HK-2 (cell line): ENCODE measurements at regions not wholly inside any gene's neighbourhood (a gene's known extent, or its start where the extent isn't known, plus 50 kb on each side); places are given as distances from the start of the nearest gene placed in this dataset.
"Not testable (repeated sequence)": the region's sequence is repeated elsewhere in the genome, so short reads cannot be mapped to it uniquely, and the experiment has no call there.

Experiments
- DNase-seq: peaks from one replicate; pipeline ENCODE4 v3.0.0-alpha.2; 2018; ENCODE audit not compliant: unreplicated experiment

DNA sequence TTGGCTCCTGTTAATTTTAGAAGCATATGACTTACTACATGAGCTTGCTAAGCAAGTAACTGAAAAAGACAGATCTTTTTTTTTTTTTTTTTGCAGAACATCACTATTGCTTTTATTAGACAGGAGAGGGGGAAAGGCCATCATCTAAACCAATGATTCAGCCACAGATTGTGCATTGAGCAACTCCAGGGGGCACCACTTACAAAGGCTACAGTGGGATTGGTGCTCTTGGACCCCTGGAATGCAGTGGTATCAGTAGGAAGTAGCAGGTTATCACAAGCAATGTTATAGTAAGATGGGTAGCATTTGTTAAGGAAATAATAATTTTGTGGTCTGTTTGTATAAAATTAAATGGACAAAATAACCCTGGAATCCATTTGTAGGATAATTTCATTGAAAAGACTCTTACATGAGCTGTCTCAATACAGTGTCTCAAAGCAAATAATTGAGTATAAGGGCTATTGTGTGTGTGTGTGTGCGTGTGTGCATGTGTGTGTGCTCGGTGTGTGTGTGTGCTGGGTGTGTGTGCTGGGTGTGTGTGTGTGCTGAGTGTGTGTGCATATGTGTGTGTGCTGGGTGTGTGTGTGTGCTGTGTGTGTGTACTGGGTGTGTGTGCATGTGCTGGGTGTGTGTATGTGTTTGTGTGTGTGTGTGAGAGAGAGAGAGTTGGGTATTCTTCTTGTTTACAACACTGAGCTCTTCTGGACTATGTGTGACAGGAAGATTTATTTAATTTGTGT is 296.3 kb downstream of the PCDH7 start:
- DNase-seq: no peak

DNA sequence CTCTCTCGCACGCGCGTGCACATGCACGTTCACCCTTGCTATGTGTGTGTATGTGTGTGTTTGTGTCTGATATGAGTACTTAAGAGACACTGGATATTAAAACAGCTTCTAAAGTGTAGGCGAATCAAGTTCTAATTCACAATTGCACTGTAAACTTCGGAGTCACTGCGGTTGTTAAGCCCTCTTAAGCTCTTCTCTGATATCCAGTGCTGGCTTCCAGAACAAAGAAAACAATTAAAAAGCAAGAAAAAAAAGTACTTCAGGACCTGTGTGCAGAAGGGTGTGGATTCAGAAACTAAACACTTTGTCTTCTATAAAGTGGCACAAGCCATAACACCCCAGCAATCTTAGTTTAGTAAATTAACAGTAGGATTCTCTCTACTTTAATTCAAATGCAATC is 300.2 kb downstream of the PCDH7 start:
- no peak for DNase-seq

DNA sequence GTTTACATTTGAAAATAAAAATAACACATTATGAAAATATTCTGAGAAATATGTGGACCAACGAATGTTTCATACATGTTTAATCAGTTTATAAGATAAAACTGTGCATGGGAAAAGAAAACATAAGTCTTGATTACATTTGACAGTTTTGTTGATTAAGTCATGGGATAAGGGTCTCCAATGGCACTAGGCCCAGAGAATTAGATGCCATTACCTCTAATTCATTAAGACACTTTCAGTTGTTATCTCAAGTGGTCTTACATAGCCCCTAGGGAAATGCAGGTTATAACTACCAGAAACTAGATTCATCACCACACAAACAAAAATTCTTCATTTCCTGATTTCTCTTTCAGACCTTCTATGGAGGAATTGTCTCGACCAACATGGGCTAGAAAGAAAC is 300.8 kb downstream of the PCDH7 start:
- DNase-seq: no peak

DNA sequence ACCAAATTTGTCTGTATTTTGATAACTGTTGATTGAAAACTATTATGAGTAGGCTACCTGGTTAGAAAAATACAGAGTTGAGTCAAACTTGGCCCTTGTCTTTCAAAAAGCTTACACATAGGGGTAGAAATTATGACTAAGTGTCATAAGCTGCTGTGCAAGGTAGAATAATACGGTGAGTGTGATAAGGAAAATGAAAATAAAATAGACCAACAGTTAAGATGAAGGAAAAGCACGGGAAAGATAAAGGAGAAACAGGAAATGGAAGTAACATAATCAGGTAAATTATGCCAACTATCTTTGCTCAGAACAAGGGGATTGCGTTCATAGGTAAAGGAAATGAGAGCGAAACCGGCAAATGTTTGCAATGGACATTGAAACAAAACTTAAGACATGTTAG is 302.5 kb downstream of the PCDH7 start:
- DNase-seq: no peak

DNA sequence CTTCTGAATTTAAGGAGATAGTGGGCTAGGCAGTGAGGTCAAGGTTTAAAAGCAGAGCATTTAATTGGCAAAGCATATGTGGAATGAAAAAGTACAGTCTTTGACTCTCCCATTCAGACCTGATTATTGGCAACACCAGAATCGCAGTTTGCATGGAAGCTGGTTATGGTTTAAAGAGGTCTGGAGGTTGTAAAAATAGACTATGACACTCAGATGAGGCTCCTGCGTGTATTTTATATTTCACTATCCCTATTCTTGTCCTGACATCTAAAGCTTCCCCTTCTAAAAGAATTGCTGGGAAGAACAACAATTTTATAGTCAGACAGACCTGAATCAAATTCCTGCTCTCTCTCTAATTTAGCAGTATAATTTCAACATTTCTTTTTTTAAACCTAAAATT is 302.9 kb downstream of the PCDH7 start:
- DNase-seq: no peak

DNA sequence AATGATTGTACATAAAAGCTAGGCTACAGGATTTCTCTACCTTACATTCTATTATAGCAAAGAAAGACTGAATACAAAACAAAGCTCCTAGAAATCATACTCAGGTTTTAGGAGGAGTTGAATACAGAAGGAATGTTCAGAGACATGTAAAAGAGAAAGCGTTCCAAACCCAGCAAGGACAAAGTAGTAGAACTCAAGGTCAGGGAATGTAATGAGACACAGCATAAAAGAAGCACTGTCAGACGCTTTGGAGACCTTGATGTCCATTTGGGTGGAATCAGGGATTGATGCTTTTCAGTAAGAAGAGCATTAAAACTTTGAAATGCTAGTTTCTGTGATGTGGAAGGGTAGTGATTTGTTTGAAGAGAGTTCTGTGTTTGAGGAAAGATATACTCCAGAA is 303.6 kb downstream of the PCDH7 start:
- DNase-seq: no peak

DNA sequence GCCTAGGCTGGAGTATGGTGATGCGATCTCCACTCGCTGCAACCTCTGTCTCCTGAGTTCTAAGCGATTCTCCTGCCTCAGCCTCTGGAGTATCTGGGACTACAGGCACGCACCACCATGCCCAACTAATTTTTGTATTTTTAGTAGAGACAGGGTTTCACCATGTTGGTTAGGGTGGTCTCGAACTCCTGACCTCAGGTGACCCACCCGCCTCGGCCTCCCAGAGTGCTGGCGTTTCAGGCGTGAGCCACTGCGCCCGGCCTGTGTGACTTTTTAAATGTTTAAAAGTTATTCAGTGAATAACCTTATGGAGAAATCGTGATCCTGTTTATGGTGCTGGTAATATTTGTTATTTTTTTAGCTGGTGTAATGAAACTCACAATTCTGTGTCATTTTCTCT is 304.6 kb downstream of the PCDH7 start:
- DNase-seq: not testable (repeated sequence)

DNA sequence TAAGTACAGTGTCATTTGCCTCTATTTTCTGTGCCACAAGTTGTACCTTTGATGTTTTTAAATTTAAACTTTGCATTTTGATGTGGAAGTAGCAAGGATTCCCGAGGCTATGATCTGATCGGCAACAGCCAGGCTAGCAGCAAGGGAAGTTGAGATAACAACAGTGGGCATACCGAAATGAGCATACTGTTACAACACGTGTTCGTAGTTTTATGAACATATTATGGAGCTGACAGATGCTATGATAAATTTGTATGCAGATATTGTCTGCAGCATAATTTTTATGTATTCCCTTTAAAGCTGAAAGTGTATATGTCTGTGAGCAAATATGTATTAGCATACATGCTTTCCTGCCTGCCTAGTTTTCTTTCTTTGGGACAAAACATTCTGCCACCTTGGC is 306.1 kb downstream of the PCDH7 start:
- DNase-seq: no peak

DNA sequence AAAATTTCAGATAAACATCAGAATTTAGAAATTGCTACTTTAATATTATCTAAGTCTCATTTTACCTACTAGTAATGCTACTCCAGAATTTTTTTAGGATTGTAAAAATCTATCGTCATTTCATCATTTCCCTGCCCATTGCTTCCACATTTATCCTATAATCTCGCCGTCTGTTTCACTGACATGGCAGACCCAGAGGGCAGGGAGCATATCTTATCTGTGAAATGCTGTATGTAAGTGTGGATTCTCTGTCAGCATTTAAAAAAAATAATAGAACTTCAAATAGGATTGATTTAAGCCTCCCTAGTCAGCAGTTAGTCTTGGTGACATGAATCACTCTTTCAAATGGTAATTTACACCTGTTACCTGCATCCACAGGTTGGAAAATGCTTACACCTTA is 314.4 kb downstream of the PCDH7 start:
- no peak for DNase-seq

DNA sequence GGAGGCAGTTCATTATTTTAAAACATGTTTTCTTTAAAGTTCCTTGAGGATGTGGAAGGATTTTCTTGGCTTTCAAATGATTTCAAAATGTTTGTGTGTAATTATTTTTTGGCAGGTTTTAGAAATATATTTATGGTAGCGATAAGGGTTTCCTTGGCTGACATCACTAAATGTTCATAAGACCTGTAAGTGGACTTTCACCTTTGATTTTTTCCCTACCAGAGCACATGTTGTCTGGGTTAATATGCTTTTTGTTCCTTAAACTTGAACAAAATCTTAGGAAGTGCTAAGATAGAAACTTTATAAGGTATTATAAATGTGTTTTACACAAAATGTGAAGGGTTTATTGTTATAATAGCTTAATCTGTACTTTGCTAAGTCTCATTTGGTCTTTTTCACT is 315.6 kb downstream of the PCDH7 start:
- no peak for DNase-seq

DNA sequence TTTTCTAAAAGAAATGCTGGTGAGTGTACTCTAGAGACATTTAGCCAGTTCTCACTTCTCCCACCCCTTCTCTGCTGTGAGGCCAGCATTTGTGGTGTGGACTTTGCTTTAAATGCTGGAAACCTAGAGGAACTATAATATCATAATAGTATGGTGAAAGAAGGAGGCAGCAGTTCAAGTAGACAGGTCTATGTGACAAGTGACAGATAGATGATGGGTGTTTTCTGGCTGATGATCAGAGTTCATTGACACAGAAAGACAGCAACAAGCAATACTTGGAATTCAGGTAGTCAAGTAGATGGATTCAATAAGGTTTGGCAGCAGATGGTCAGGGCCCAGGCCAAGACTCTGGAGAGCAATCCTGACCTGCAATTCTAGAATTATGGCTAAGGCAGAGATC is 317.5 kb downstream of the PCDH7 start:
- DNase-seq: no peak

DNA sequence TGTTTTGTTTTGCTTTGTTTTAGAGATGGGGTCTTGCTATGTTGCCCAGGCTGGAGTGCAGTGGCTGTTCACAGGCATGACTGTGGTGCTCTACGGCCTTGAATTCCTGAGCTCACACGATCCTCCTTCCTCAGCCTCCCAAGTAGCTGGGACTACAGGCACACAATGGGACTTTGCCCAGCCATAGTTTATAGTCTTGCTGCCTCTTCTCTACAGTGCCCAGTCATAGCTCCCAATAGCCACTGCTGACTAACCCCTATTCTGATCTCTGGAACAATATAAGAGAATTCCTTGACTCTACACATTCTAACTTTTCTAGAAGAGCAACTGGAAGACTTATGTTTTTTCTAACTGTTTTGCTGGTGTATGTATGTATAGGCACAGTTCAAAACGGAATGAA is 319.2 kb downstream of the PCDH7 start:
- DNase-seq: no peak

DNA sequence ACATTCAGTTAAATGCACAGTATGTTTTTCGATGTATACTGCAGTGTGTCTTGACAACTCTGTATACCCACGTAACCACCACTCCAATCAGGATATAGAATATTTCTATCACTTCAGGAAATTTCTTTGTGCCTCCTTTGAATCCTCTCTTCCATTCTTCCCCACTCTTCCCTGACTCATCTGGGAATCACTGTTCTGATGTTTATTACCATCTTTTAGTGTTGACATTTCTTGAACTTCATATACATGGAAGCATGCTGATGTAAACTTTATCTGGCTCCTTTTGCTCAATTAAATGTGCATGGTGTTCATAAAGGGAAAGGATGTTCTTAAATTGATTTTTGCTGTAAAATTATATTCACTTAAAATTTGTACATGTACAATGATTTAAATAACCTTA is 319.9 kb downstream of the PCDH7 start:
- no peak for DNase-seq

DNA sequence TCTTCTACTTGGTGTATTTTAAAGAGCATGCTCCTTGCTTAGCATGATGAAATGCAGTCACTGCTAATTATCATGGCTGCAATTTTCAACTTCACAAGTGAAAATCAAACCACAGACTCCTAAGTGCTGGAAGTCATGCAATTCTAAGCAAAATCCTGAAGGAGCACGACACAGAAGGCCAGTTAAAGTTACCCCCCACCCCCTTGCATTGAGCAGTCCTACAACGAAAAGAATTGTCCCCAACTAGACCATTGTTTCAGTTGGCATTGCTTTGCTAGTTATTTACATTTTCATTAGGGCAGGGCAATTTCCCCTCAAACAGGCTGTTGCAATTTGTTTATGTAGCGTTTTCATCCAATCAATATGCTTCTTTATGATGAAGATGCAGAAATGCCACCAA is 321.2 kb downstream of the PCDH7 start:
- no peak for DNase-seq

DNA sequence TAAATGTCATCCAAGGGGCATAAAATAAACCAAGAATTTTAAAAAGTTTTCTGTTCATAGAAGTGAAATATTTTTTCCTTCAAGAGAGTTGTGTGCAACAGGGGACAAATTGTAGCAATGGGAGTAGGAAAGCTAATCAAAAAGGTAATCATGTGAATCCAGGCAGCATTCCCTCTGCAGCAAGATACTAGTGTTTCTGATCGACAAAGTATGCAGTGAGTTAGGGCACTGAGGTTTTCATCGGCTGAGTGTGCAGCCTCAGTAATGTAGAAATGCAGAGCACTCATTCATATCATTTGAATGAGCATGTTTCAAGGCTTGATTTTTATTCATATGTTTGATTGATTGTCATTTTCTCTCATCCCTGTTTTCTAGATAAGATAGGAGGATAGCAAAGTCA is 321.7 kb downstream of the PCDH7 start:
- no peak for DNase-seq

DNA sequence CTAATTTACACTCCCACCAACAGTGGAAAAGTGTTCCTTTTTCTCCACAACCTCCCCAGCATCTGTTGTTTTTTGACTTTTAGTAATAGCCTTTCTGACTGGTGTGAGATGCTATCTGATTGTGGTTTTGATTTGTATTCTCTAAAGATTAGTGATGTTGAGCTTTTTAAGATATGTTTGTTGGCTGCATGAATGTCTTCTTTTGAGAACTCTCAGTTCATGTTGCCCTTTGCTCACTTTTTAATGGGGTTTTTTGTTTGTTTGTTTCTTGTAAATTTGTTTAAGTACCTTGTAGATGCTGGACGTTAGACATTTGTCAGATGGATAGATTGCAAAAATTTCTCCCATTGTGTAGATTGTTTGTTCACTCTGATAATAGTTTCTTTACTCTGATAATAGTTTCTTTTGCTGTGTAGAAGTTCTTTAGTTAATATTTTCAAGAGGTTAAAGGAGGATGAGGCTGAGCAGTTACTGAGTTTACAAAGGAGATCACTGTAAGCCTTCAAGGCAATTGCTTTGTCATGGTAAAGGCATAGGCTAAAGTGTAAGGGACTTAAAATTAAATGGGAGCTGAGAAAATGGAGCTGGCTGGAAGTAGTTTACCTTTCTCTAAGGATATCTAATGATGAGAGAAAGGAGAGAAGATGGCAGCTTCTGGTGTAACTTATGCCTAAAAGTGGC is 323.4 kb downstream of the PCDH7 start:
- no peak for DNase-seq

DNA sequence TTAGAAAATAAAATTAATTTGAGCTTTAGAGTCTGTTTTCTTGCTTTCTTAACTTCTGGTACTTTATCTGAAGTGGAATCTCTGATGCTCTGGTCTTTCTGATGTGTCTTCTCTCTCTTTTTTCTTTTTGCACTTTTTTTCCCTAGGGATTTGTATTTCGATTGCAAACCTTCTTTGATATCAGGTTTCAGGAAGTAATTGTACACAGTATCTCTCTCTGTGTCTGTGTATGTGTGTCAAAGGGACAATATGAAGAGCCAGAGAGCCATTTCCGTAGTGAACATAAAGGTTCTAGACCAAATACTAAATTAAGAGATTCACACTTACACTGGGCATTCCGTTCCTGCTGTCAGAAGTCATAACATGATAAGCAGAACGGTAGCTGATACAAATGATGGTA is 325.0 kb downstream of the PCDH7 start:
- no peak for DNase-seq

DNA sequence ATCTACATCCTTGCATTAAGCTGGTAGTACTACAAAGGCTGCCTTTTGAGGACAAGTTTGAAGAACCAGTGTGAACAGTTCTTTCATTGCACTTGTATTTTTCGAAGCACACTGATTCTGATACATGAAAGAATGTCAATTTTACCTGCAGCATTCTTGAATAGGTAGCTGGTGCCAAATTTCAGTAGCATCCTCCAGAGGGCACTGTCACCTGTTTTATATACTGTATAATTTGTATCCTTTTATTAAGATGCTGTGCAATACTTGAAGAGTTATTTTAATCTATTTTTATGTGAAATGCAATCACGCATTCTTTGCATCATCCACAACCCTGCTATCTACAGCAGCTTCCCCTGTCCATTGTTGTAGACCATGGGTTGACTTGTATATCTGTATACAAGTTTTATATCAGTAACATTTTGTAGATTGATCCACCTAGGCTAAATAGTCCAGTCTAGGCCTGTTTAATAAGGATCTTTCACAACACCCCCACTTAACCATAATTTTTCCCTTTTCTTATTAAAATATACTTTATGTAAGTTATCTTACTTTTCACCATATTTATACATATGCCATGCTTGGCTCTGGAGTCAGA is 325.7 kb downstream of the PCDH7 start:
- DNase-seq: peak; percentile 11

DNA sequence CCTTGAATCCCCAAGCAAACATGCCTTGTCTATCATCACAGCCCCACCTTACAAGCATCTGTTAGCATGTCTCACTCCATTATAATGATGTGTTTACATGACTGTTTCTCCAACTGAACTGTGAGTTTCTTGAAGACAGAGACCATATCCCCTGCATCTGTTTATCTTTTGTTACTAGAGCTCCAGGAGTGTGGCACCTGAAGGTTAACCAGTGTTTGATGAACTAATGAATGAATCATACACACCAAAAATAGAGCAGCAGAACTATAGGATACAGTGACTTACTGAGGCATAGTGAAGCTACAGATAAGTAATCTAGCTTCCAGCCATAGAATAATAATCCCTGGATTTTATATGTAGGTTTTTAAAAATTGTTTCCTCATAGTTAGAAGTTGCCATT is 331.0 kb downstream of the PCDH7 start:
- DNase-seq: no peak

DNA sequence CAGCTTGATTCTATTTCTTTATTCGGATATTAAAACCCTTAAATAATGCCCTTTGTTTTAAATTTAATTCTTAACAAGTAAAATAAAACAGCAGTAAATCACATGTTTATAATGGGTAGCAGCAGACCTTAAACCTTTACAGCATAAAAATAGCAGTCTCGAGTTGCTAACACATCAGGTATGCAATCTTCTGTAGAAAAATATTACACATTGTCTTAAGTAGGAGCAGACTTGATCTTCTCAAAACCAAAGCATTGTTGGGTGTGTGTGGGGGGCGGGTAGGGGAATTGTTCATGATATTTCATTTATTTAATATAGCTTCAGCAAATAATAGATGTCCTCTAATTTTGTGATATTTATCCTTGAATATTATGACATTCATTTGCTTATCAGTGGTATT is 331.4 kb downstream of the PCDH7 start:
- DNase-seq: no peak

DNA sequence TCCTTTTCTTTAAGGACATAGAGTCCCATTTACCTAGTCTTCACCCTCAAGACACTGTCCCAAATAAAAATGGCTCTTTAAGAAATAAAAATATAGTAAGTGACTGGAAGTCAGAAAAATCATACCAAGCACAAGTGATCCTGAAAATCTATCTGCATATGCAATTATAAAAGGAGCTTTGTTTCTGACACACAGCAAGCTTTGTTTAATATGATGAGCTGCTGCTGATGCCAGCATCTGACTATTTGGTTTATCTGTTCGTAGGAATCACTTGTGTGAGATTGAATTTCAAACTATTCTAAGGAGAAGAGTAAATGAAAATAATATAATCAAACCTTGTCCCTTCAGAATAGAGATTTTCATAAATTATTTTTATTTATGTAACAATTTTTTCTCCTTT is 332.4 kb downstream of the PCDH7 start:
- DNase-seq: no peak

DNA sequence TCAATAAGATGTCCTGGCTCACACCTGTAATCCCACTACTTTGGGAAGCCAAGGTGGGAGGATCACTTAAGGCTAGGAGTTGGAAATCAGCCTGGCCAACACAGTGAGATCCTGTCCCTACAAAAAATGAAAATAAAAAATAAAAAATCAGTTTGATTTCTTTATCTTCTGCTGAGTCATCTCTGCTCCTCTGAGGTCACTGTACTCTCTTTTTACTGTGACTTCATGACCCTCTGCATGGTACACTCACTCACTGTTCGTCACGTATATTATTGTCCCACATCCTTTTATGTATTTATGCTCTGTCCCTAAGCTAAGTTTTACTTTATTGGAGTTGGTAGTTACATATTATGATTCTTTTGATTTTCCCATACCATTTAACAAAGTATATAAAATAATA is 333.3 kb downstream of the PCDH7 start:
- DNase-seq: no peak

DNA sequence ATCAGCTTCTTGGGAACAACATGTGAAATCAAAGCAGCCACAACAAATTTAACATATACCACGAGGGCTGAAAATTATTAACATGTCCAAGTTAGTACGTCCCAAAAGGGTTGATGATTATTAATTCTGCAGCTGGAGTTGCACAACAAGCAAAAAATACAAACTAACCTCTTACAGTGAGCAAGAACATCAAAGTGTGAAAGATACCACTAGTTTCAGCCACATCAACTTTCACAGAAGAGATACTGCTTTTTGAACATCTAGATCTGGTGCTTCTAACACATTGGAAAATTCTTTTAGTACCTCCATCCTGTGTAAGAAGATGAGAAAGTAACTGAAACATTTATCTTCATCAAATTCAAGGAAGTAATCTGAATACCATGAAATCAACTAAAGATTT is 334.1 kb downstream of the PCDH7 start:
- DNase-seq: no peak
